ENCODE measurements at regions not wholly inside any gene's neighbourhood (a gene's known extent, or its start where the extent isn't known, plus 50 kb on each side); places are given as distances from the start of the nearest gene placed in this dataset.

- no peaks in the 10 kb centered on the region for H3K9me2 ChIP-seq (ENCODE audit: insufficient read depth)
- no peak for DNase-seq
- no peaks in the 10 kb centered on the region for H3K9me3 ChIP-seq (ENCODE audit: low read depth)
- in situ Hi-C loops (cut with MboI): no loop called here
- H3K4me3 ChIP-seq: no peak overlapping the region
- no peaks in the 10 kb centered on the region for H3K4me1 ChIP-seq (ENCODE audit: insufficient read depth)
- no peaks in the 10 kb centered on the region for H3K79me2 ChIP-seq (ENCODE audit: insufficient read depth)
- H3K27me3 ChIP-seq (replicated peaks; ENCODE audit: insufficient read depth): no peaks in the 10 kb centered on the region
- no peak overlapping the region for H2AFZ ChIP-seq
- TF ChIP-seq EZH2 (IDR thresholded peaks at IDR 0.05; ENCODE audit: insufficient read depth, poor library complexity, severe bottlenecking) (no peak), EZH2phosphoT487 (IDR thresholded peaks at IDR 0.05; ENCODE audit: insufficient read depth, low read depth) (no peak)
- no peak overlapping the region for H3K4me2 ChIP-seq (ENCODE audit: unreplicated experiment)
- no peaks in the 10 kb centered on the region for H3K36me3 ChIP-seq (ENCODE audit: low read depth)
- H3F3A ChIP-seq (ENCODE audit: insufficient read depth): no peaks in the 10 kb centered on the region
- no peak overlapping the region for H3K9ac ChIP-seq
- no peaks in the 10 kb centered on the region for H4K20me1 ChIP-seq (ENCODE audit: insufficient read depth)
- no peak overlapping the region for H3K27ac ChIP-seq
Measured at GRCh38 chr5:100722657-100723056, 180.4 kb downstream of the ST8SIA4 start.

- Histone ChIP-seq H3K36me3 (ENCODE audit: low read depth) (no peaks in the 10 kb centered on the region), H3K4me1 (ENCODE audit: insufficient read depth) (no peaks in the 10 kb centered on the region), H3K9me3 (ENCODE audit: low read depth) (no peaks in the 10 kb centered on the region), H3K27me3 (replicated peaks; ENCODE audit: insufficient read depth) (no peaks in the 10 kb centered on the region), H3K9ac (no peak overlapping the region), H2AFZ (no peak overlapping the region), H3F3A (ENCODE audit: insufficient read depth) (no peaks in the 10 kb centered on the region), H3K27ac (no peak overlapping the region), H3K79me2 (ENCODE audit: insufficient read depth) (no peaks in the 10 kb centered on the region), H4K20me1 (ENCODE audit: insufficient read depth) (no peaks in the 10 kb centered on the region), H3K4me3 (no peak overlapping the region), H3K9me2 (ENCODE audit: insufficient read depth) (no peaks in the 10 kb centered on the region), H3K4me2 (ENCODE audit: unreplicated experiment) (no peak overlapping the region)
- in situ Hi-C loops (cut with MboI): no loop called here
- no peak for TF ChIP-seq EZH2phosphoT487 (IDR thresholded peaks at IDR 0.05; ENCODE audit: insufficient read depth, low read depth)
- no peak for TF ChIP-seq EZH2 (IDR thresholded peaks at IDR 0.05; ENCODE audit: insufficient read depth, poor library complexity, severe bottlenecking)
- no peak for DNase-seq
Measured at GRCh38 chr5:100723229-100723628, 179.9 kb downstream of the ST8SIA4 start.

GRCh38 chr5:100726116-100726515 is 177.0 kb downstream of the ST8SIA4 start:
- H4K20me1 ChIP-seq (ENCODE audit: insufficient read depth): no peaks in the 10 kb centered on the region
- no peaks in the 10 kb centered on the region for H3K27me3 ChIP-seq (replicated peaks; ENCODE audit: insufficient read depth)
- no peak overlapping the region for H3K4me3 ChIP-seq
- H3K27ac ChIP-seq: no peak overlapping the region
- no peaks in the 10 kb centered on the region for H3K9me2 ChIP-seq (ENCODE audit: insufficient read depth)
- no peaks in the 10 kb centered on the region for H3K79me2 ChIP-seq (ENCODE audit: insufficient read depth)
- H3F3A ChIP-seq (ENCODE audit: insufficient read depth): no peaks in the 10 kb centered on the region
- no peak for TF ChIP-seq EZH2 (IDR thresholded peaks at IDR 0.05; ENCODE audit: insufficient read depth, poor library complexity, severe bottlenecking)
- no peak for TF ChIP-seq EZH2phosphoT487 (IDR thresholded peaks at IDR 0.05; ENCODE audit: insufficient read depth, low read depth)
- in situ Hi-C loops (cut with MboI): no loop called here
- no peak for DNase-seq
- no peaks in the 10 kb centered on the region for H3K9me3 ChIP-seq (ENCODE audit: low read depth)
- H2AFZ ChIP-seq: no peak overlapping the region
- H3K36me3 ChIP-seq (ENCODE audit: low read depth): no peaks in the 10 kb centered on the region
- no peak overlapping the region for H3K9ac ChIP-seq
- no peaks in the 10 kb centered on the region for H3K4me1 ChIP-seq (ENCODE audit: insufficient read depth)
- H3K4me2 ChIP-seq (ENCODE audit: unreplicated experiment): no peak overlapping the region
- WGBS, 2 experiments (ENCODE audit: low coverage in 1 of 2, low lambda C conversion rate in 2 of 2, missing lambda C conversion rate in 2 of 2): 46 to 54% methylated on average over 2 of the region's 2 CpGs

- no peaks in the 10 kb centered on the region for H3F3A ChIP-seq (ENCODE audit: insufficient read depth)
- H3K9ac ChIP-seq: no peak overlapping the region
- H3K9me3 ChIP-seq (ENCODE audit: low read depth): no peaks in the 10 kb centered on the region
- no peaks in the 10 kb centered on the region for H3K36me3 ChIP-seq (ENCODE audit: low read depth)
- H3K27me3 ChIP-seq (replicated peaks; ENCODE audit: insufficient read depth): no peaks in the 10 kb centered on the region
- in situ Hi-C loops (cut with MboI): no loop called here
- H4K20me1 ChIP-seq (ENCODE audit: insufficient read depth): no peaks in the 10 kb centered on the region
- no peaks in the 10 kb centered on the region for H3K79me2 ChIP-seq (ENCODE audit: insufficient read depth)
- no peak overlapping the region for H3K4me2 ChIP-seq (ENCODE audit: unreplicated experiment)
- TF ChIP-seq EZH2 (IDR thresholded peaks at IDR 0.05; ENCODE audit: insufficient read depth, poor library complexity, severe bottlenecking) (no peak), EZH2phosphoT487 (IDR thresholded peaks at IDR 0.05; ENCODE audit: insufficient read depth, low read depth) (no peak)
- H2AFZ ChIP-seq: no peak overlapping the region
- no peaks in the 10 kb centered on the region for H3K9me2 ChIP-seq (ENCODE audit: insufficient read depth)
- no peak overlapping the region for H3K27ac ChIP-seq
- H3K4me1 ChIP-seq (ENCODE audit: insufficient read depth): no peaks in the 10 kb centered on the region
- H3K4me3 ChIP-seq: no peak overlapping the region
- DNase-seq: no peak
- 63 to 66% methylated on average over 6 of the region's 6 CpGs for WGBS, 2 experiments (ENCODE audit: low coverage in 1 of 2, low lambda C conversion rate in 2 of 2, missing lambda C conversion rate in 2 of 2)
Measured at GRCh38 chr5:100731768-100732167, 171.3 kb downstream of the ST8SIA4 start.

GRCh38 chr5:100746730-100747129 is 156.4 kb downstream of the ST8SIA4 start:
- no peaks in the 10 kb centered on the region for H3K4me1 ChIP-seq (ENCODE audit: insufficient read depth)
- H3K9ac ChIP-seq: no peak overlapping the region
- H4K20me1 ChIP-seq (ENCODE audit: insufficient read depth): no peaks in the 10 kb centered on the region
- H3K27me3 ChIP-seq (replicated peaks; ENCODE audit: insufficient read depth): no peaks in the 10 kb centered on the region
- no peaks in the 10 kb centered on the region for H3F3A ChIP-seq (ENCODE audit: insufficient read depth)
- H3K9me2 ChIP-seq (ENCODE audit: insufficient read depth): no peaks in the 10 kb centered on the region
- 17 to 38% methylated on average over 1 of the region's 1 CpG for WGBS, 2 experiments (ENCODE audit: low coverage in 1 of 2, low lambda C conversion rate in 2 of 2, missing lambda C conversion rate in 2 of 2)
- H3K36me3 ChIP-seq (ENCODE audit: low read depth): no peaks in the 10 kb centered on the region
- no peak overlapping the region for H3K27ac ChIP-seq
- H2AFZ ChIP-seq: no peak overlapping the region
- TF ChIP-seq EZH2 (IDR thresholded peaks at IDR 0.05; ENCODE audit: insufficient read depth, poor library complexity, severe bottlenecking) (no peak), EZH2phosphoT487 (IDR thresholded peaks at IDR 0.05; ENCODE audit: insufficient read depth, low read depth) (no peak)
- H3K4me2 ChIP-seq (ENCODE audit: unreplicated experiment): no peak overlapping the region
- no peaks in the 10 kb centered on the region for H3K9me3 ChIP-seq (ENCODE audit: low read depth)
- in situ Hi-C loops (cut with MboI): no loop called here
- no peaks in the 10 kb centered on the region for H3K79me2 ChIP-seq (ENCODE audit: insufficient read depth)
- DNase-seq: no peak
- H3K4me3 ChIP-seq: no peak overlapping the region

Measured in GM23248 (cell line).